Neural cell (in vitro differentiated cells): ENCODE measurements at regions not wholly inside any gene's neighbourhood (a gene's known extent, or its start where the extent isn't known, plus 50 kb on each side); places are given as distances from the start of the nearest gene placed in this dataset.

Experiments
- CTCF ChIP-seq: fragments of 450-650 bp; IDR thresholded peaks from 2 replicates; pipeline ENCODE4 v1.5.1; 2014; ENCODE audit warnings: antibody characterized with exemption, mild to moderate bottlenecking, moderate library complexity; ENCODE audit not compliant: poor library complexity, severe bottlenecking
- EP300 ChIP-seq: fragments of 450-650 bp; conservative IDR thresholded peaks from 2 replicates; pipeline ENCODE4 v1.6.1; 2014; ENCODE audit warnings: antibody characterized with exemption, mild to moderate bottlenecking, moderate library complexity; ENCODE audit not compliant: poor library complexity, severe bottlenecking
- EZH2 ChIP-seq: fragments of 200-600, 300-800 bp; shearing (Covaris generic), sonication (generic); IDR thresholded peaks from 2 replicates; pipeline ENCODE4 v1.6.1; 2014; ENCODE audit warnings: antibody characterized with exemption, low read length, borderline replicate concordance, mild to moderate bottlenecking; ENCODE audit not compliant: insufficient read depth, poor library complexity, severe bottlenecking
- MXI1 ChIP-seq: fragments of 450-650 bp; conservative IDR thresholded peaks from 2 replicates; pipeline ENCODE4 v1.6.1; 2014; ENCODE audit warnings: antibody characterized with exemption, mild to moderate bottlenecking; ENCODE audit not compliant: poor library complexity, severe bottlenecking
- POLR2AphosphoS5 ChIP-seq: IDR thresholded peaks from 2 replicates; pipeline ENCODE4 v1.6.1; 2012
- RAD21 ChIP-seq: fragments of 450-650 bp; conservative IDR thresholded peaks from 2 replicates; pipeline ENCODE4 v1.6.1; 2014; ENCODE audit warnings: antibody characterized with exemption, mild to moderate bottlenecking, moderate library complexity
- REST ChIP-seq: IDR thresholded peaks from 2 replicates; pipeline ENCODE4 v1.6.1; 2012; ENCODE audit warnings: borderline replicate concordance
- TAF1 ChIP-seq: IDR thresholded peaks from 2 replicates; pipeline ENCODE4 v1.6.1; 2012; ENCODE audit warnings: low read depth

- TF ChIP-seq CTCF (no peak), POLR2AphosphoS5 (no peak), TAF1 (no peak), EP300 (no peak), RAD21 (no peak), EZH2 (no peak), REST (no peak), MXI1 (no peak)
Measured at GRCh38 chr1:82614090-82614489, 813.4 kb downstream of the ADGRL2 start.
